OCI-LY3 (cell line): ENCODE measurements at regions not wholly inside any gene's neighbourhood (a gene's known extent, or its start where the extent isn't known, plus 50 kb on each side); places are given as distances from the start of the nearest gene placed in this dataset.

Experiments used
- EZH2phosphoT487 ChIP-seq: fragments of 200-600 bp; shearing (Covaris generic); IDR thresholded peaks from 2 replicates; pipeline ENCODE4 v1.6.1; 2018; ENCODE audit warnings: antibody characterized with exemption, mixed run types, low read depth
- TF ChIP-seq, protein P1 (sequence below): fragments of 200-600, 300-600 bp; sonication (generic); IDR thresholded peaks from 2 replicates; pipeline ENCODE4 v1.5.1; 2014; ENCODE audit warnings: antibody characterized with exemption, low read length, low read depth

DNA sequence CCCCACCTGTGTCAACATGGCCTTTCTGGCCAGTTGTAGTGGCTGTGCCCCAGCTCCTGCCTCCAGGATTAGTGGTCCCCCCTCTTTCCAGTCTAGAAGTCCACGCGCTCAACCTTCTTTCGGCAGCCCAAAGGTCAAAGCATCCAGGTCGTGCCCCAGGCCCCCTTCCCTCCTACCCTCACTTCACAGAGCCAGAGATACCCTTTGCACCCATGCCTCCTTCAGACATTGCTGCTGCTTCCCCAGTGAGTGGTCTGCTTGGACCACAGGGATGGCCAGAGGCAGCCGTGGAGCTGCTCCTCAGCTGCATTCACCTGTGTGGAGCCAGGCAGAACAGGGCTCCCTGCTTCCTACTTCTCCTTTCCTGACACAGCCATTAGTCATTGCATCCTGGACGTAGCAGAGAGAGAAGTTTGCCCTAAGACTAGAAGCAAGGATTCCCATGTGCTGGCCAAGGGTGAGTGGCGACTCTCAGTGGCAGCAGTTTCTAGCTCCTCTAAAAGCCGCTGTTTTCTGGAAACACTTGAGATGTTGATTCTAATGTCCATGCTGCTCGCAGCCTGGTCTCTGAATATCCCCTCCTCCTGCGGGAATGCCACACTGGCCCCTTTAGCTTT, 243.1 kb upstream of the SHH start:
- TF ChIP-seq, protein P1, sequence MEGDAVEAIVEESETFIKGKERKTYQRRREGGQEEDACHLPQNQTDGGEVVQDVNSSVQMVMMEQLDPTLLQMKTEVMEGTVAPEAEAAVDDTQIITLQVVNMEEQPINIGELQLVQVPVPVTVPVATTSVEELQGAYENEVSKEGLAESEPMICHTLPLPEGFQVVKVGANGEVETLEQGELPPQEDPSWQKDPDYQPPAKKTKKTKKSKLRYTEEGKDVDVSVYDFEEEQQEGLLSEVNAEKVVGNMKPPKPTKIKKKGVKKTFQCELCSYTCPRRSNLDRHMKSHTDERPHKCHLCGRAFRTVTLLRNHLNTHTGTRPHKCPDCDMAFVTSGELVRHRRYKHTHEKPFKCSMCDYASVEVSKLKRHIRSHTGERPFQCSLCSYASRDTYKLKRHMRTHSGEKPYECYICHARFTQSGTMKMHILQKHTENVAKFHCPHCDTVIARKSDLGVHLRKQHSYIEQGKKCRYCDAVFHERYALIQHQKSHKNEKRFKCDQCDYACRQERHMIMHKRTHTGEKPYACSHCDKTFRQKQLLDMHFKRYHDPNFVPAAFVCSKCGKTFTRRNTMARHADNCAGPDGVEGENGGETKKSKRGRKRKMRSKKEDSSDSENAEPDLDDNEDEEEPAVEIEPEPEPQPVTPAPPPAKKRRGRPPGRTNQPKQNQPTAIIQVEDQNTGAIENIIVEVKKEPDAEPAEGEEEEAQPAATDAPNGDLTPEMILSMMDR: no peak
- no peak for TF ChIP-seq EZH2phosphoT487
